HepG2 (cell line): ENCODE measurements at regions not wholly inside any gene's neighbourhood (a gene's known extent, or its start where the extent isn't known, plus 50 kb on each side); places are given as distances from the start of the nearest gene placed in this dataset.

Experiments used
- ATAC-seq: fragments of 200-7000 bp; cut with Tn5 transposase; 3 replicates; pipeline ENCODE4 v1.9.1; 2020; ENCODE audit warnings: mild to moderate bottlenecking, moderate library complexity
- BruUV-seq: library from RNA; stranded (reverse); fragments of 400-500 nt; replicated peaks from 2 replicates; lab custom pipeline; 2021; lab: Mats Ljungman, UMichigan
- CTCF ChIA-PET: fragments of 300-600 bp; formaldehyde crosslinking; extraction: SDS; loops from one replicate; lab custom pipeline; 2021; ENCODE audit warnings: low total read pairs, inconsistent platforms, low intra/inter-chr PET ratio; lab: Yijun Ruan, JAX
- POLR2A ChIA-PET: fragments of 350-600 bp; sonication (Branson Sonifier 250); formaldehyde crosslinking; loops from one replicate; lab custom pipeline; 2020; ENCODE audit warnings: antibody characterized with exemption, inconsistent platforms; lab: Yijun Ruan, JAX
- DNase-seq: peaks from one replicate; pipeline ENCODE4 v3.0.0-alpha.2; 2015; ENCODE audit warnings: low spot score
- FAIRE-seq: peaks from 3 replicates; lab custom pipeline; 2011; peaks lifted over from hg19 to GRCh38; lab: Jason Lieb, UNC
- H2AFZ ChIP-seq: one replicate; pipeline ENCODE4 v1.6.1; 2011; ENCODE audit warnings: low read length, inconsistent platforms
- H3K27ac ChIP-seq: fragments of 300-600 bp; 3 replicates; pipeline ENCODE4 v1.8.0; 2011; ENCODE audit warnings: mixed run types, mild to moderate bottlenecking, mixed read lengths, low read length, inconsistent platforms; ENCODE audit not compliant: insufficient read depth; ENCODE audit errors: extremely low read length
- H3K27me3 ChIP-seq, 2 experiments: fragments of 200-600 bp in 1 of 2; 2 replicates in 1 of 2; 3 replicates in 1 of 2; pipeline versions ENCODE4 v1.6.0 to v1.8.0; 2011; ENCODE audit warnings: low read length in 2 of 2, mild to moderate bottlenecking in 2 of 2, moderate library complexity in 2 of 2, inconsistent platforms in 1 of 2; ENCODE audit not compliant: insufficient read depth in 2 of 2, control insufficient read depth in 1 of 2
- H3K36me3 ChIP-seq, 2 experiments: fragments of 200-600 bp in 1 of 2; replicated peaks in 1 of 2; 2 replicates in 1 of 2; 3 replicates in 1 of 2; pipeline versions ENCODE4 v1.5.1 to v1.8.0; 2011; ENCODE audit warnings: low read length in 2 of 2, inconsistent platforms in 1 of 2; ENCODE audit not compliant: insufficient read depth in 2 of 2, control insufficient read depth in 1 of 2
- H3K4me1 ChIP-seq: 2 replicates; pipeline ENCODE4 v1.5.1; 2012; ENCODE audit warnings: low read length, inconsistent platforms; ENCODE audit not compliant: insufficient read depth
- H3K4me2 ChIP-seq: 2 replicates; pipeline ENCODE4 v1.6.0; 2011; ENCODE audit warnings: low read depth, low read length, inconsistent platforms
- H3K4me3 ChIP-seq, 3 experiments: fragments of 200-600 bp in 1 of 3; sonication (generic), shearing (Covaris generic) in 1 of 3; replicated peaks in 1 of 3; 2 replicates each; pipeline ENCODE4 v1.5.1; 2011 to 2016; ENCODE audit warnings: low read length in 3 of 3, inconsistent platforms in 2 of 3, low read depth in 2 of 3, mild to moderate bottlenecking in 2 of 3, control low read depth in 1 of 3, mixed read lengths in 1 of 3; ENCODE audit not compliant: insufficient read depth in 1 of 3
- H3K79me2 ChIP-seq: one replicate; pipeline ENCODE4 v1.6.1; 2011; ENCODE audit warnings: low read length, inconsistent platforms; ENCODE audit not compliant: insufficient read depth
- H3K9ac ChIP-seq: 2 replicates; pipeline ENCODE4 v1.6.0; 2011; ENCODE audit warnings: mild to moderate bottlenecking, low read depth, low read length, inconsistent platforms; ENCODE audit not compliant: insufficient read depth
- H3K9me3 ChIP-seq: 2 replicates; pipeline ENCODE4 v1.5.1; 2012; ENCODE audit warnings: mild to moderate bottlenecking, low read length
- H4K20me1 ChIP-seq: 2 replicates; pipeline ENCODE4 v1.6.0; 2011; ENCODE audit warnings: inconsistent platforms, mild to moderate bottlenecking, low read length, moderate library complexity; ENCODE audit not compliant: insufficient read depth
- CEBPB ChIP-seq: IDR thresholded peaks from 2 replicates; pipeline ENCODE4 v1.6.1; 2011; ENCODE audit warnings: low read depth, low read length, improper control_type of control experiment, borderline replicate concordance
- LRRFIP1 ChIP-seq: sonication (generic); formaldehyde crosslinking; conservative IDR thresholded peaks from 2 replicates; pipeline ENCODE4 v1.4.0; 2020; ENCODE audit warnings: missing genetic modification reagents
- NONO ChIP-seq, 2 experiments: fragments of 450-650 bp in 1 of 2; sonication (generic) in 1 of 2; formaldehyde crosslinking in 1 of 2; IDR thresholded peaks in 1 of 2; conservative IDR thresholded peaks in 1 of 2; 2 replicates each; pipeline versions ENCODE4 v1.6.1 to v1.8.0; 2017 to 2022; ENCODE audit warnings: mild to moderate bottlenecking in 1 of 2, missing genetic modification reagents in 1 of 2, moderate library complexity in 1 of 2
- WGBS: methylation state at CpG from one replicate; pipeline ENCODE4 v1.1.6; 2017; ENCODE audit warnings: low lambda C conversion rate; 5-methylcytosine and 5-hydroxymethylcytosine counted together
- in situ Hi-C: cut with HindIII; loops from 2 replicates; pipeline ENCODE4 v1.10.0; 2017; ENCODE audit warnings: low pct_unique_long_range_greater_than_20kb; ENCODE audit not compliant: extremely low pct_ligation_motif_present
- intact Hi-C: fragments of 100-400 bp; cut with micrococcal nuclease; formaldehyde crosslinking; loops from one replicate; pipeline ENCODE4 v1.10.0; 2022; ENCODE audit not compliant: unreplicated experiment
- TF ChIP-seq, protein P1 (sequence below): sonication (generic); formaldehyde crosslinking; IDR thresholded peaks from 2 replicates; pipeline ENCODE4 v1.8.0; 2022; ENCODE audit warnings: mild to moderate bottlenecking, missing genetic modification reagents, moderate library complexity
- TF ChIP-seq, protein P2 (sequence below): IDR thresholded peaks from 2 replicates; pipeline ENCODE4 v1.6.1; 2016

DNA sequence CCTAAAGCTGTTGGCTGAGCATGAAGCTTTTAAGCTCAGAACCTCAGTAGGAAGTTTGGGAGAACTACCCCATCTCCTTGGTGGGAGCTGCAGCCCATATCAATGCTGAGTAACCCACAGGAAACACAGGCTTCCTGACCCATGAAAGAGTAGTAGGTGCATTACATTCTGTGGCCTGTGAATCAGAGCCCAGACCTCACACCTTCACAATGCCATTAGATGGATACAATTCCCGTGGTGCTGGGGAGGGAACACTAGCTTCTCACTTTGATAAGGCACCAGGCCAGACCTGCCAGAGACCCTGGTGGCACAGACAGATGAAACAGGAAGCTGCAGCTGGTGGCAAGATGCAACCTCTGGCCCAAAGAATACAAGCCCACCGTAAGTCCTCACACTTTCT is 308.8 kb downstream of the NPHP4 start:
- in situ Hi-C loops (no loop called here), intact Hi-C loops (no loop called here)
- Histone ChIP-seq H4K20me1 (no peaks in the 10 kb centered on the region), H3K9ac (no peak overlapping the region), H3K36me3 (no peaks in the 10 kb centered on the region), H2AFZ (no peak overlapping the region), H3K27ac (no peak overlapping the region), H3K4me1 (no peaks in the 10 kb centered on the region), H3K4me2 (no peak overlapping the region), H3K27me3 (peaks cover 0 to 27% of the 10 kb centered on the region in 2 experiments; a peak in 2 of 5 replicates), H3K9me3 (no peaks in the 10 kb centered on the region), H3K4me3 (no peak overlapping the region), H3K79me2 (no peaks in the 10 kb centered on the region)
- 0% methylated on average over 1 of the region's 2 CpGs for WGBS
- ChIA-PET POLR2A (no interaction called here), CTCF (no interaction called here)
- DNase-seq (no peak), ATAC-seq (no peak), FAIRE-seq (no peak)
- TF ChIP-seq NONO (IDR thresholded peaks at IDR 0.05) (no peak), NONO (CRISPR knock-in tag; conservative IDR thresholded peaks at IDR 0.05) (no peak), LRRFIP1 (CRISPR knock-in tag) (no peak)
- no TSS peak for BruUV-seq

- intact Hi-C loops = no loop called here
- Histone ChIP-seq H2AFZ (no peak overlapping the region), H3K27ac (no peak overlapping the region), H3K9ac (no peak overlapping the region), H3K4me3 (no peak overlapping the region), H3K36me3 (no peaks in the 10 kb centered on the region), H3K79me2 (no peaks in the 10 kb centered on the region), H3K4me2 (no peak overlapping the region), H3K9me3 (no peaks in the 10 kb centered on the region), H3K27me3 (peaks cover 0 to 26% of the 10 kb centered on the region in 2 experiments; a peak in 2 of 5 replicates), H3K4me1 (no peaks in the 10 kb centered on the region), H4K20me1 (no peaks in the 10 kb centered on the region)
- ChIA-PET CTCF (no interaction called here), POLR2A (no interaction called here)
- TF ChIP-seq CEBPB = no peak
- TF ChIP-seq, protein P1, sequence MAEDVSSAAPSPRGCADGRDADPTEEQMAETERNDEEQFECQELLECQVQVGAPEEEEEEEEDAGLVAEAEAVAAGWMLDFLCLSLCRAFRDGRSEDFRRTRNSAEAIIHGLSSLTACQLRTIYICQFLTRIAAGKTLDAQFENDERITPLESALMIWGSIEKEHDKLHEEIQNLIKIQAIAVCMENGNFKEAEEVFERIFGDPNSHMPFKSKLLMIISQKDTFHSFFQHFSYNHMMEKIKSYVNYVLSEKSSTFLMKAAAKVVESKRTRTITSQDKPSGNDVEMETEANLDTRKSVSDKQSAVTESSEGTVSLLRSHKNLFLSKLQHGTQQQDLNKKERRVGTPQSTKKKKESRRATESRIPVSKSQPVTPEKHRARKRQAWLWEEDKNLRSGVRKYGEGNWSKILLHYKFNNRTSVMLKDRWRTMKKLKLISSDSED (CRISPR knock-in tag) = no peak
- TF ChIP-seq, protein P2, sequence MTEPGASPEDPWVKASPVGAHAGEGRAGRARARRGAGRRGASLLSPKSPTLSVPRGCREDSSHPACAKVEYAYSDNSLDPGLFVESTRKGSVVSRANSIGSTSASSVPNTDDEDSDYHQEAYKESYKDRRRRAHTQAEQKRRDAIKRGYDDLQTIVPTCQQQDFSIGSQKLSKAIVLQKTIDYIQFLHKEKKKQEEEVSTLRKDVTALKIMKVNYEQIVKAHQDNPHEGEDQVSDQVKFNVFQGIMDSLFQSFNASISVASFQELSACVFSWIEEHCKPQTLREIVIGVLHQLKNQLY (CRISPR knock-in tag) = no peak
- DNase-seq (no peak), FAIRE-seq (no peak), ATAC-seq (no peak)
- in situ Hi-C loops = no loop called here
- WGBS = 8% methylated on average over 13 of the region's 16 CpGs
- no TSS peak for BruUV-seq
Measured at GRCh38 chr1:5682626-5683225, 309.5 kb downstream of the NPHP4 start.
